NCI-H226 (cell line): ENCODE measurements at regions not wholly inside any gene's neighbourhood (a gene's known extent, or its start where the extent isn't known, plus 50 kb on each side); places are given as distances from the start of the nearest gene placed in this dataset.

Experiments
- DNase-seq: peaks from one replicate; pipeline ENCODE4 v3.0.0-alpha.2; 2015

- no peak for DNase-seq
Measured at GRCh38 chr6:48809700-48810099, 653.4 kb downstream of the MMUT start.

GRCh38 chr6:48809245-48809644 lies 653.8 kb downstream of the MMUT start:
- no peak for DNase-seq

- DNase-seq: no peak
Measured at GRCh38 chr6:48798296-48798695, 664.8 kb downstream of the MMUT start.

- no peak for DNase-seq
Measured at GRCh38 chr6:48782225-48782624, 671.2 kb upstream of the PTCHD4 start.

GRCh38 chr6:48777411-48777810 lies 666.4 kb upstream of the PTCHD4 start:
- DNase-seq: no peak

GRCh38 chr6:48775157-48775556 lies 664.2 kb upstream of the PTCHD4 start:
- DNase-seq: peak; percentile 74

- no peak for DNase-seq
Measured at GRCh38 chr6:48774276-48774675, 663.3 kb upstream of the PTCHD4 start.

- peak; percentile 73 for DNase-seq
Measured at GRCh38 chr6:48766349-48766748, 655.4 kb upstream of the PTCHD4 start.

- DNase-seq: peak; percentile 54
Measured at GRCh38 chr6:48765352-48765961, 654.5 kb upstream of the PTCHD4 start.

- no peak for DNase-seq
Measured at GRCh38 chr6:48764286-48765044, 653.5 kb upstream of the PTCHD4 start.

- DNase-seq: no peak
Measured at GRCh38 chr6:48757661-48758060, 646.7 kb upstream of the PTCHD4 start.

- DNase-seq: no peak
Measured at GRCh38 chr6:48755315-48755714, 644.3 kb upstream of the PTCHD4 start.

- no peak for DNase-seq
Measured at GRCh38 chr6:48754641-48755040, 643.6 kb upstream of the PTCHD4 start.

- no peak for DNase-seq
Measured at GRCh38 chr6:48750861-48751260, 639.9 kb upstream of the PTCHD4 start.

- no peak for DNase-seq
Measured at GRCh38 chr6:48747471-48747870, 636.5 kb upstream of the PTCHD4 start.

- DNase-seq: peak; percentile 20
Measured at GRCh38 chr6:48747040-48747439, 636.0 kb upstream of the PTCHD4 start.

GRCh38 chr6:48744948-48745347 lies 634.0 kb upstream of the PTCHD4 start:
- peak; percentile 83 for DNase-seq

GRCh38 chr6:48743738-48744137 lies 632.7 kb upstream of the PTCHD4 start:
- no peak for DNase-seq

- DNase-seq: no peak
Measured at GRCh38 chr6:48736501-48737206, 625.7 kb upstream of the PTCHD4 start.

- DNase-seq: no peak
Measured at GRCh38 chr6:48735846-48736245, 624.8 kb upstream of the PTCHD4 start.

- no peak for DNase-seq
Measured at GRCh38 chr6:48733581-48733980, 622.6 kb upstream of the PTCHD4 start.

GRCh38 chr6:48714699-48715098 lies 603.7 kb upstream of the PTCHD4 start:
- DNase-seq: no peak

GRCh38 chr6:48714250-48714649 lies 603.3 kb upstream of the PTCHD4 start:
- DNase-seq: no peak

- DNase-seq: no peak
Measured at GRCh38 chr6:48713612-48714011, 602.6 kb upstream of the PTCHD4 start.
